GM18511 (cell line): ENCODE measurements at regions not wholly inside any gene's neighbourhood (a gene's known extent, or its start where the extent isn't known, plus 50 kb on each side); places are given as distances from the start of the nearest gene placed in this dataset.
"Not testable (repeated sequence)": the region's sequence is repeated elsewhere in the genome, so short reads cannot be mapped to it uniquely, and the experiment has no call there.

Source experiments
- ATAC-seq: cut with Tn5 transposase; IDR thresholded peaks from one replicate; pipeline ENCODE4 v1.9.1; 2021; ENCODE audit warnings: mild to moderate bottlenecking, moderate library complexity; ENCODE audit not compliant: unreplicated experiment

DNA sequence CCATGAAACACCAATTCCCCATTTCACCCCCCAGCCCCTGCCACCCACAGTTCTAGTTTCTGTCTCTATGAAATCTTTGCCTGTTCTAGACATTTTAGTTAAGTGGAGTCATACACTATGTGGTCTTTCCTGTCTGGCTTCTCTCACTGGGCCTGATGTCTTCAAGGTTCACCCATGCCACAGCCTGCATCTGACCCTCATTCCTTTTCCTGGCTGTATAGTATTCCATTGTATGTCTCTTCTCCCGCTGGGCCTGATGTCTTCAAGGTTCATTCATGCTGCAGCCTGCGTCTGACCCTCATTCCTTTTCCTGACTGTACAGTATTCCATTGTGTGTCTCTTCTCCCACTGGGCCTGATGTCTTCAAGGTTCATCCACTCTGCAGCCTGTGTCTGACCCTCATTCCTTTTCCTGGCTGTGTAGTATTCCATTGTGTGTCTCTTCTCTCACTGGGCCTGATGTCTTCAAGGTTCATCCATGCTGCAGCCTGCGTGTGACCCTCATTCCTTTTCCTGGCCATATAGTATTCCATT lies 191.7 kb downstream of the CRLF2 start:
- ATAC-seq, result no peak

DNA sequence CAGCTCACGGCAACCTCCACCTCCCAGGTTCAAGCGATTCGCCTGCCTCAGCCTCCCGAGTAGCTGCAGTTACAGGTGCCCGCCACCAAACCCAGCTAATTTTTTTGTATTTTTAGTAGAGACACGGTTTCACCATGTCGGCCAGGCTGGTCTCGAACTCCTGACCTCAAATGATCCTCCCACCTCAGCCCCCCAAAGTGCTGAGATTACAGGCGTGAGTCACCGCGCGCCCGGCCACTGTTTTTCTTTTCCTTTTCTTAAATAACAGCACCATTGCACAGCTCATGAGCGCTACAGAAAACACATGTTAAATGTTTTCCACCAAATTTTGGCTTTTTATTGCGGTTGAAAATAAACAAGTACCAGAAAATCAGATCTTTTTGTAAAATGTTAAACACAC lies 195.5 kb downstream of the CRLF2 start:
- ATAC-seq, result not testable (repeated sequence)

DNA sequence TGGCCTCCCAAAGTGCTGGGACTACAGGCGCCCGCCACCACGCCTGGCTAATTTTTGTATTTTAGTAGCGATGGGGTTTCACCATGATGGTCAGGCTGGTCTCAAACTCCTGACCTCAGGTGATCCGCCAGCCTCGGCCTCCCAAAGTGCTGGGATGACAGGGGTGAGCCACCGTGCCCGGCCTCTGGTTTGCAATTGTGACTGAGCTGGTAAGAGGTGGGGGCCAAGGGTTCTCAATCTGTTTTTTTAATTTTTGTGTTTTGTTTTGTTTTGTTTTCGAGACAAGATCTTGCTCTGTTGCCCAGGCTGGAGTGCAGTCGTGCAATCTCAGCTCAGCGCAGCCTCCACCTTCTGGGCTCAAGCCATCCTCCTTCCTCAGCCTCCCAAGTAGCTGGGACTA lies 196.2 kb downstream of the CRLF2 start:
- not testable (repeated sequence) for ATAC-seq

DNA sequence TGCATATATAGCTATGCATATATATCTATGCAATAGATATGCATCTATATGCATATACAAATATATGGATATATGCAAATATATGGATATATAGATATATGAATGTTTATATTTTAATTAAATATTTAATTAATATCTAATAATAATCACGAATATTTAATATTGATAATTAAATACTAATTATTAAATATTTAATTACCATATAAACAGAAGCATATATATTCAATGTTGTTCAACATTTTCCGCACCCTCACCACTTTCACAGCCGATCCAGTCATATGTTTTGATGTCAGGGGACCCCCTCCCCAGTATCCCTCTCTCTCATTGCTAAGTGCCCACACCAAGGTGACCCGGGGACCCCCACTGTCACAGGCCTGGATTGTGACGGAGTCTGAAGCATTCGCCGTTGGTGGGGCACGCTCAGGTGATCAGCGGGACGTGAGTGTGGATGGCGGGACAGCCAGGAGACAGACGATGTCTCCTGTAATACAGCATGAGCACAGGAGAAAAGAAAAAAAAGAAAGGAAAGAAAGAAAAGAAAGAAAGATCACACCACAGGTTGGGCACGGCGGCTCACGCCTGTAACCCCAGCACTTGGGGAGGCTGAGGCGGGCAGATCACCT lies 199.7 kb downstream of the CRLF2 start:
- ATAC-seq, result no peak

DNA sequence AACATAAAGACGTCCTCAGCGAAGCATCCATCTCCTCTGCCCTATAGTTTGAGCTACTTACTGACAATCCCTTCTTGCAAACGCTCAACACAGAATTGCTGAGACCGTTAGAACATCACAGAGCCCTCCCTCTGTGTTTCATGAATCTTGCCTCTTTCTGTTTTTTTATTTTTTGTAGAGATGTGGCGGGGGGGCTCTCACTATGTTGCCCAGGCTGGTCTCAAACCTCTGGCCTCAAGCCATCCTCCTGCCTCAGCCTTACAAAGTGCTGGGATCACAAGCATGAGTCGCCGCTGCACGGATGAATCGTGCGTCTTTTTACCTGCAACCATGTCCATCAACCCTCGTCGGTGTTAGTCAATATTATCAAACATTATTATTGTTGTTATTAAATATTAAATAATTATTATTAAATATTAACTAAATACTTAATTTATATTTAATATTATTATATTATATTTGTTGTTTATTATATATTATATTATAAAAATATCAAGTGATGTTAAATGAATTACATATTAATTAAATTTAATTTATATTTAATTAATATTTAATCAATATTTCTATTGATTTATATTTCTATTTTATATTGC lies 200.7 kb downstream of the CRLF2 start:
- no peak for ATAC-seq

DNA sequence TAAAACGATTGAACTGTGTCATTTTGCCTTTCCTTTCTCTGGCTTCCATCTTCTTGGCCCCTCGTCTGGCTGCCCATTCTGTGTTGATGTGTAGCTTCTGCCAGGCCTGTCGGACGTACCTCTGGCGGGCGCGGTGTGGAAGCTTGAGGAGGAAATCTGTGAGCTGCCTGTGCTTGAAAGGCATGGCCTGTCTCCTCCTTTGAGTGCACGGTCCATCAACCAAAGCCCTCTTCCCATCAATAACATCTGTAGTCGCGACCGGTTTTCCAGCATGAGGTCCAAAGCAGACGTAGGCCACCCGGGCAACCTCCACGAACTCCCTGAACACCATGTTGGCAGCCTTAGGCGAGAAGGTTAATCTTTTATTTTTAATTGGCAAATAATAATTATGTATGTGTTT lies 202.7 kb downstream of the CRLF2 start:
- no peak for ATAC-seq

DNA sequence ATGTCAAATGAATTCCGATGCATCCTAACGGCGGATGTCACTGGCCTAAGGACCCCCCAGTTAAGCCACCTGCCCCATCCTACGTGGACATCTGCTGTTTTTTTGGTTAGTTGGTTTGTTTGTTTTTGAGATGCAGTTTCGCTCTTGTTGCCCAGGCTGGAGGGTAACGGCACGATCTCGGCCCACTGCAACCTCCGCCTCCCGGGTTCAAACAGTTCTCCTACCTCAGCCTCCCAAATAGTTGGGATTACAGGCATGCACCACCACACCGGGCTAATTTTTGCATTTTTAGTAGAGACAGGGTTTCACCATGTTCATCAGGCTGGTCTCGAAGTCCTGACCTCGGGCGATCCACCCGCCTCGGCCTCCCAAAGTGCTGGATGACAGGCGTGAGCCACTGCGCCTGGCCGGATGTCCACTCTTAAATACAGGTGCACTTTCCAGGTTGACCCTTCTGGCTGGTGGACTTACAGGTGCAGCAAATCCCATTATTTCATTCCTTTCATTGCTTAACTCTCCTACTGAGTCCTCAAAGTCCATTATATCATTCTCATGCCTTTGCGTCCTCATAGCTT lies 206.2 kb downstream of the CRLF2 start:
- no peak for ATAC-seq

DNA sequence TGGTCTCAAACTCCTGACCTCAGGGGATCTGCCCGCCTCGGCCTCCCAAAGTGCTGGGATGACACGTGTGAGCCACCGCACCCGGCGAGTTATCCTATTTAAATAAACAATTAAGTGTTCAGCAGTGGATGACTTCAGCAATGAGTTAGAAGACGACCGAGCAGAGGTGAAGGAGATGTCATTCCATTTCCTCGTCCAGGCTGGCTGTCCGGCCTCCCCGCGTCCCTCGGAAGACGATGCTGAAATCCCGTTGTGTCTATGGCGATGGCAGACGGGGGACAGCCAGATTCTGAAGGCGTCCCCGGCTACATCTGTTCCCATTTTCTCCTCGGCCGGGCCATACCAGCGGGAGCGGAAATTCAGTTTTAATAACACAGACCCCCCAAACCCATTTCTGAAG lies 209.8 kb downstream of the CRLF2 start:
- no peak for ATAC-seq

DNA sequence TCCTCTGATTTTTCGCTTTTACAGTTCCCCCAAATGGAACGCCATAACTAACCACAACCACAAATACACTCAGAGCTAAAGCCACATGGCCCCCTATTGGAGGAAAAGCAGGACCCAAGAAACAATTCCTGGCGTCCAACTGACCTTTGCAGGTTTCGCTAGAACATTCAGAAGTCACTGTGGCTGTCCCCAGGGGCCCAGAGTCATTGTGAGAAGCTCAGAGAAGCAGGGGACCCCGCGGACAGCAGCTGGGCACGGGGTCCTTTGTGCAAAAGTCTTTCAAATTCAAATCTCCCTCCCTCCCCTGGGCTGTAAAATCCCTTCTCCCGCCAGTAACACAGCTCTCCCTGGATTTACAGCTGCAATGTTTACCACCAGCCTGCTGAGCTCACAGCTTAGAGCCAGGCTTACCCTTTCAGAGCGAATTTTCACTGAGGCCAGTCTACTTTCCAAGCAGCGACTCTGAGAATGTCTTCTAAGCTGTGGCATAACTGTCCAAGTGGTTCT lies 214.8 kb downstream of the CRLF2 start:
- ATAC-seq, result peak; percentile 67

DNA sequence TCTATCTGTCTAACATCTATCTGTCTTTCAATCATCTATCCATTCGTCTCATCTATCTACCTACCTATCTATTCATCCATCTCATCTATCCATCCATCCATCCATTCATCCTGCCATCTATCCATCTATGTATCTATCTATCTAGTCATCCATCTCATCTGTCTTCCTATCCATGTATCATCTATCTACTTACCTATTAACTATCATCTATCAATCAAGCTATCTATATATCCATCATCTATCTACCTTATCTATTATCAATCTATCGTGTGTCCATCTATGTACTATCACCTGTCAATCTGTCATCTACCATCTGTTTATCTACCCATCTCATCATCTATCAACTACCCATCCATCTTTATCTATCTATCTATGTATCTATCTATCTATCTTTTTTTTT lies 217.7 kb downstream of the CRLF2 start:
- no peak for ATAC-seq

DNA sequence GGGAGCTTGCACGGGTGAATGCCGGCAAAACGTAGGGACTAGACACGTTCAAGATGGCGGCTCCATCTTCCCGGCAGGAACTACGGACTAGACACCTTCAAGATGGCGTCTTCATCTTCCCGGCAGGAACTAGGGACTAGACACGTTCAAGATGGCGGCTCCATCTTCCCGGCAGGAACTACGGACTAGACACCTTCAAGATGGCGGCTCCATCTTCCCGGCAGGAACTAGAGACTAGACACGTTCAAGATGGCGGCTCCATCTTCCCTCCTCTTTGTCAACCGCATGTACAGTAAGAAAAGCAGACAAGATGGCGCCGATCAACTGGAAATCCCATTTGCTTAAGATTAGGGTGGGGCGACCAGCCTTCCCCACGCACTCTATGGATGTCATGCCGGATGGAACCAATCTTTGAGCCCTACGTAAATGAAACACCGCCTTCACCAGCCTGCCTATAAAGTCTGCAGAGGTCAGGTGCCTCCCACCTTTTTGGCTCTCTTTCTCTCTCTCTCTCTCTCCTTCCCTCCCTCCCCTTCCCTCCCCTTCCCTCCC lies 222.4 kb downstream of the CRLF2 start:
- peak; percentile 98 for ATAC-seq

DNA sequence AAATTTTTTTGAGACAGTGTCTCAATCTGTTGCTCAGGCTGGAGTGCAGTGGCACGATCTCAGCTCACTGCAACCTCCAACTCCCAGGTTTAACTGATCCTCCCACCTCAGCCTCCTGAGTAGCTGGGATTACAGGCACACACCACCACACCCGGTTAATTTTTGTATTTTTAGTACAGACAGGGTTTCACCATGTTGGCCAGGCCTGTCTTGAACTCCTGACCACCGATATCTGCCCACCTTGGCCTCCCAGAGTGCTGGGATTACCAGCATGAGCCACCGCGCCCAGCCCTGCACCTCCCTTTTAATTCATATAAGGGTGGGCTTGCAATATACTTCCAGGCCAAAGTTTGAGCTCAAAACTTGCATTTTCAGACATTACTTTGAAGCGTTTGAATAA lies 223.9 kb downstream of the CRLF2 start:
- not testable (repeated sequence) for ATAC-seq

DNA sequence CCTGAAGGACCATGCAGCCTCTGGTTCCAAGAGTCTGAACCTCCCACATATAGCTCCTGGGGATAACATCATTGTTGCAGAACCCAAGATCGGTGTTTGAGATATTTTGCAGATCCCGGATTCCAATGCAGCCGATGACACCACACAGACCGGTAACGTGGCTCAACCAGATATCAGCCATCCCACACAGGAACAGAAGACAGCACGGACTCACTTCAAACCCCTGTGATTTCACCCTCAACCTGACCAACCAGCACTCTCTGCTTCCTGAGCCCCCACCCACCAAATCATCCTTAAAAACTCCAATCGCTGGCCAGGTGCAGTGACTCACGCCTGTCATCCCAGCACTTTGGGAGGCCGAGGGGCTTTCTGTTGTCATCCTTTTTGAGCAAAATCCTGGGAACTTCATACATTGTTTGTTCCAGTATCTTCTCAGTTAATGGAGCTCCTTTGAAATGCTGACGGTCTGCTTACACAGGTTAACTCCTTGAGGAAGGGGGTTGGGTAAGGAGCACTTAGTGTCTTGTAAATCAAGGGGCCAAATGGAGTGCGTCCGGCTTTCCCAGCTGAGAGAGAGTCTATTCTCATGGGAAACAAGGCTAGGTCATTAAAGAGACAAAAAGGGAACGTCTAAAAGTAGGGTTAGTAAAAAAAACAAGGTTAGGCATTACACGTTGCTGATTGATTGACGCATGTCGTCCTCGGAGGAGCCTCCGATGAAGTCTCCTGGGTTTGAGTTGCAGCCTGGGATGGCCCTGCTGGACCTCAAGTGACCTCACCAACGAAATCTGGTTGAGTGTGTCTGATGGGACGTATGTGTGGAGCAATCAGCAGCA lies 230.4 kb downstream of the CRLF2 start:
- no peak for ATAC-seq

DNA sequence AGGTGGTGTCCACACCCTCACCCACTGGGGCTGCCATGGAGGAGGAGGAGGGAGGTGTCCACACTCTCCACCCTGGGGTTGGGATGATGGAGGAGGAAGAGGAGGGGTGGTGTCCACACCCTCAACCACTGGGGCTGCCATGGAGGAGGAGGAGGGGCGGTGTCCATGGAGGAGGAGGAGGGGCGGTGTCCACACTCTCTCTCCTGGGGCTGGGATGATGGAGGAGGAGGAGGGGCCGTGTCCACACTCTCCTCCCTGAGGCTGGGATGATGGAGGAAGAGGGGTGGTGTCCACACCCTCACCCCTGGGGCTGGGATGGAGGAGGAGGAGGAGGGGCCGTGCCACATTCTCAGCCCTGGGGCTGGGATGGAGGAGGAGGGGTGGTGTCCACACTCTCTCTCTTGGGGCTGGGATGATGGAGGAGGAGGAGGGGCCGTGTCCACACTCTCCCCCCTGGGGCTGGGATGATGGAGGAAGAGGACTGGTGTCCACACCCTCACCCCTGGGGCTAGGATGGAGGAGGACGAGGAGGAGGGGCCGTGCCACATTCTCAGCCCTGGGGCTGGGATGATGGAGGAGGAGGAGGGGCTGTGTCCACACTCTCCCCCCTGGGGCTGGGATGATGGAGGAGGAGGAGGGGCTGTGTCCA lies 231.7 kb downstream of the CRLF2 start:
- no peak for ATAC-seq

DNA sequence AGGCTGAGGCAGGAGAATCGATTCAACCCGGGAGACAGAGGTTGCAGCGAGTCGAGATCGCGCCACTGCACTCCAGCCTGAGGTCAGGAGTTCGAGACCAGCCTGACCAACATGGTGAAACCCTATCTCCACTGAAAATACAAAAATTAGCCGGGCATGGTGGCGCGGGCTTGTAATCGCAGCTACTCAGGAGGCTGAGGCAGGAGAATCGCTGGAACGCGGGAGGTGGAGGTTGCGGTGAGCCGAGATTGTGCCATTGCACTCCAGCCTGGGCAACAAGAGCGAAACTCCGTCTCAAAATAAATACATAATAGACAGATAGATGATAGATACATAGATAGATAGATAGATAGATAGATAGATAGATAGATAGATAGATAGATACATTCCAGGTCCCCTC lies 233.3 kb downstream of the CRLF2 start:
- ATAC-seq, result not testable (repeated sequence)

DNA sequence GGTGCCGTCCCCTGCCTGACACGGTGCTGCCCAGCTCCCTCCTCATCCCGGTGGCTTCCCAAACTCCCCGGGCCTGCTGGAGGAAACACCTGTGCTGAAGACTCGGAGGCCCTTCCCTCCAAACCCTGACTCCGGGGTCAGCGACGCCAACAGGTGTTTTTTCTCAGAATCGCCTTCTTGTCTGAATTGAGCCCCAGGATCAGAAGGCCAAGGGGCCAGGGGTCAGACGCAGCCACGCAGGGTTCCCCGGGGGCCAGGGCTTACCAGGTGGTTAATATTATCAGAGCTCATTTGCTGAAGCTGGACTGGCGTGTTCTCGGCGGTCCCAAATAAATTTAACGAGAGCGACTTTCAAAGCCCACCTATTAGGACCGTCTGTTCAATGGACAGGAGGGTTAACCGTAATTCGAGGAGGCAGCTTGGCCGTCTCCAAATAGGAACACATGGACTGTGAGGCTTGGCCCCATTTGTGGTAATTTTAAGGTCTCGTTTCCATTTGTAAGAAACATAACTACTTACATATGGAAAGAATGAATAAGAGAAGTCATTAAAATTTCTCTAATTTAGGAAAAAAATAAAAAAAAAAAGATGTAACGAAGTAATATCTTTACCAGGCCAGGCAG lies 239.3 kb downstream of the CRLF2 start:
- ATAC-seq, result no peak

DNA sequence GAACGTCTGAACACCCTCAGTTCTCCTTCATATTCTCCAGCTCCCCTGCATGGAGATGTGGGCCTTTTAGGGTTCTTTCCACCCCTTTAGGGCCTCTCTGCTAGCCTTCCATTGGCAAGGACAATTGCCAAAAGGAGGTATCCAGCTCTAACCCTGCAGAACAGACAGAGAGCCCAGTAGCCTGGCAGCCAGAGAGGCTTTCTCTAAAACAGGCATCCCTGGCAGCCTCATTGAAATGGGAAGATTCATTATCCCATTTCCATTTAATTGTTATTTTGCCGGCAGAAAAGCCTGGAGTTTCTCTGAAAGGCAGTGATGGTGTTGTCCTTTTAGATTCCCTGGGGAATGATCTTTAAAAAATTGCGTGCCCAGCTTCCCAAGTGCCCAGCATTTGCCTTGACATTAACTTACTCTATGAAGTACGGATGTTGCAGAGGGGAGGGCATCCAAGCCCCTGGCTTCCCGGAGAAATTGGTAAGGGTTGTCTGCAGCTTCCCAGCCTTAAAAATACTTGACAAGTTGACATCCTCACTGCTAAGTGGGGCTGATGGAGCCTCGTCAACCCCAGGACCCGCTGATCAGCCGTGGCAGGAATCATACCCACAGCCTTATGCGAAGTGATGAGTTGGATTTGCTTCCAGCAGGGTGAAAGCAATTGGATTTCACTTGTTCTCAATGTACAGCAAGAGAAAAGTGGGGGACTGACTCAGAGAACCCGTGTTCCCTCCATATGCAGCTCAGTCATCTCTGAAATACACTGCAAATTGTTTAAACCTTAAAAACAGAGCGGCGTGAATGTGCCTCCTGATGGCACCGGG lies 244.1 kb downstream of the CRLF2 start:
- ATAC-seq, result no peak

DNA sequence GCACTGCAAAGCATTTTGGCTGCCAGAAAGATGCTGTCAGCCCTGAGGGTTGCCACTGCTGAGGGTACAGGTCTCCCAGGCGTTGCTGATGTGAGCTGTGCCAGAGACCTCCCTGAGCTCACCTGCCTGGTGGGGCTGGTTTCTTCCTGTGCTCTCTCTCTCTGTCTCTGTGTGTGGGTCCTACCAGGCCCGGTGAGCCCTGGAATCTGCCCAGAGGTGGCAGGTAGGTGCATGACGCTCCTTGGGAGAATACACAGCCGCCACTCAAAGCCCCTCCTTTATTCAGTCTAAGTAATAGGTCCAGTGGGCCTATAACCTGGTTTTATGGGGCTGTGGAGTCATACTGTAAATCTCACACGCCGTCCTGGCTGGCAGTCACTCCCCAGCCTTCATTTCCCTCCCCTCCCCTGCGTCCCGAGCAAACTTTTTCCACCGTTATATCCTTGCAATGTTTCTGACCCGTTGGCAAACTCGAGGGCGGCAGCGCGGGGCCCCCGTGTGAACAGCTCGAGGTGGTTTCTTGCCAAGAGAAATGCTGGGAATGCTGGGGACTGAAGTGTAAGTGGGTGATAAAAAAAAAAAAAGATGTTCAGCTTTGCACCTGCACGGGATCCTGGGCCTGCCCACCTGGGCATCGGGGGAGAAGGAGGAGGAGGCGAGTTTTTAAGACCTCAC lies 245.9 kb downstream of the CRLF2 start:
- no peak for ATAC-seq
